ENCODE measurements at regions not wholly inside any gene's neighbourhood (a gene's known extent, or its start where the extent isn't known, plus 50 kb on each side); places are given as distances from the start of the nearest gene placed in this dataset.
A peak's percentile ranks its signal among the peaks of the same experiment; 100 is the strongest.

DNA sequence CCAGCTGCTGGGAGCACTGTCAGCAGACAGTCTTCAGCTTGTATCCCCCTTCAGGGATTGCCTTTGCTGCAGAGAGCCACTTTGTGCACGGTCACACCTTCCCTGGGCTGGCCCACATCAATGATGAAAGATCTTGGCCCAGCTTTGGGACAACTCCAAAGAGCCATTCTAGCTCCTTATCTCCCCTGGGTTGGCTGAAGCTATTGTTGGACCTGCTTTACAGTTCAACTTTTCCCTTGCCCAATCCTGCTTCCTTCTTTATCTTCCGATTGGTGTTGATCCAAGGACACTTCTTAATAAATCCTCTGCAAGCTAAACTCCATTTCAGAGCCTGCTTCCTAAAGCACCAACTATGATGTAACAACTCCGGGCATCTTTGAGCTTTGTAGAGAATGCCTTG lies 466.4 kb downstream of the KLF12 start:
- Histone ChIP-seq H3K9me3 (ENCODE audit: control insufficient read depth in 2 of 3, low read length in 3 of 3) (no peaks in the 10 kb centered on the region), H3K27me3 (ENCODE audit: control insufficient read depth in 2 of 2, insufficient read depth in 2 of 2, low read length in 2 of 2) (no peaks in the 10 kb centered on the region), H3K4me1 (ENCODE audit: control insufficient read depth in 2 of 2, insufficient read depth in 2 of 2, low read length in 2 of 2) (no peaks in the 10 kb centered on the region), H3K4me3 (ENCODE audit: low read length) (no peak overlapping the region), H3K27ac (ENCODE audit: low read depth, low read length) (no peak overlapping the region), H3K36me3 (ENCODE audit: control insufficient read depth in 2 of 3, insufficient read depth in 3 of 3, low read length in 3 of 3) (no peaks in the 10 kb centered on the region)
- Mint-ChIP-seq H3K36me3 (peaks cover 0 to 3% (median 0%) of the 10 kb centered on the region in 5 donors), H3K27me3 (peaks cover 0 to 15% (median 0%) of the 10 kb centered on the region in 5 donors), H3K9me3 (peaks cover 0 to 7% (median 0%) of the 10 kb centered on the region in 11 donors), H3K27ac (peak overlapping the region in 1 of 9 donors; percentile 10), H3K4me3 (no peak overlapping the region), H3K4me1 (peaks cover 0 to under 1% (median 0%) of the 10 kb centered on the region in 7 donors)
- ATAC-seq, result no peak
- ChIA-PET POLR2A (no interaction called here), CTCF (interaction anchor here (0.6 to 0.7 kb wide), 2 partner anchors 9 to 148 kb away, joined by 3 to 6 read pairs; no protein-coding TSS in a partner anchor)
- intact Hi-C loops (cut with micrococcal nuclease), result no loop called here
- no peak for DNase-seq

- CTCF ChIA-PET, result no interaction called here
- POLR2A ChIA-PET, result interaction anchor here (0.8 kb wide), 1 partner anchor 8 kb away, joined by 3 read pairs; no protein-coding TSS in a partner anchor
- intact Hi-C loops (cut with micrococcal nuclease), result loop anchor here in 1 of 2 donors (2.0 kb wide), 1 partner anchor 14 kb away; no protein-coding TSS in a partner anchor
These were observed 468.9 kb downstream of the KLF12 start for GRCh38 chr13:73665261-73665660.

DNA sequence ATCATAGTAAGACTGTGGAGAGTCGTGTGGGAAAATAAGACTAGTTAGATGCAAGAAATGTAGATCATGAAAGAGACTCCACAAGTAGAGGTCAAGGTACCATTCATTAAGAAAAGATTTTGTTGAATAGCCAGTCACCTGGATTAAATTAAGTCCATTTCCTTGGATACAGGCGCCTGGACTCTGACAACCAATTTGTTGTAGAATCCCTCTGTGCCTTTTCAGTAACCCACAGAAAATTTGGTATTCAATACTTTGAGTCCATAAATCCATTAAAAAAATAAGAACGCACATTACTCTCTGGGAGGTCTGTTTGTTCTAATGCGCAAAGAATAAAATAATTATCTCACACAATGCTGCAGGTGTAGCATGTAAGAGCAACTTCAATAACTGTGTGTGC lies 469.4 kb downstream of the KLF12 start:
- peaks cover 0 to 13% (median 0%) of the 10 kb centered on the region in 11 donors for H3K9me3 Mint-ChIP-seq
- Histone ChIP-seq H3K27ac (ENCODE audit: low read depth, low read length) (no peak overlapping the region), H3K4me1 (ENCODE audit: control insufficient read depth in 2 of 2, insufficient read depth in 2 of 2, low read length in 2 of 2) (no peaks in the 10 kb centered on the region), H3K36me3 (ENCODE audit: control insufficient read depth in 2 of 3, insufficient read depth in 3 of 3, low read length in 3 of 3) (no peaks in the 10 kb centered on the region), H3K9me3 (ENCODE audit: control insufficient read depth in 2 of 3, low read length in 3 of 3) (no peaks in the 10 kb centered on the region), H3K4me3 (ENCODE audit: low read length) (no peak overlapping the region), H3K27me3 (ENCODE audit: control insufficient read depth in 2 of 2, insufficient read depth in 2 of 2, low read length in 2 of 2) (no peaks in the 10 kb centered on the region)
- no peak for ATAC-seq
- DNase-seq, result no peak
- POLR2A ChIA-PET, result no interaction called here
- peaks cover 0 to 5% (median 4%) of the 10 kb centered on the region in 7 donors for H3K4me1 Mint-ChIP-seq
- H3K4me3 Mint-ChIP-seq, result no peak overlapping the region
- CTCF ChIA-PET, result no interaction called here
- H3K27ac Mint-ChIP-seq, result no peak overlapping the region
- H3K36me3 Mint-ChIP-seq, result no peaks in the 10 kb centered on the region
- peaks cover 0 to 15% (median 0%) of the 10 kb centered on the region in 5 donors for H3K27me3 Mint-ChIP-seq
- intact Hi-C loops (cut with micrococcal nuclease), result loop anchor here in 1 of 2 donors (2.0 kb wide), 1 partner anchor 14 kb away; no protein-coding TSS in a partner anchor

More at GRCh38 chr13:73665261-73665660, 468.9 kb downstream of the KLF12 start:
- no peaks in the 10 kb centered on the region for H3K27me3 ChIP-seq (ENCODE audit: control insufficient read depth in 2 of 2, insufficient read depth in 2 of 2, low read length in 2 of 2)
- H3K9me3 Mint-ChIP-seq, result peaks cover 0 to 13% (median 0%) of the 10 kb centered on the region in 11 donors
- ATAC-seq, result no peak
- H3K4me3 Mint-ChIP-seq, result no peak overlapping the region
- no peaks in the 10 kb centered on the region for H3K36me3 ChIP-seq (ENCODE audit: control insufficient read depth in 2 of 3, insufficient read depth in 3 of 3, low read length in 3 of 3)
- H3K4me3 ChIP-seq (ENCODE audit: low read length), result no peak overlapping the region
- no peaks in the 10 kb centered on the region for H3K9me3 ChIP-seq (ENCODE audit: control insufficient read depth in 2 of 3, low read length in 3 of 3)
- H3K36me3 Mint-ChIP-seq, result peaks cover 0 to under 1% (median 0%) of the 10 kb centered on the region in 5 donors
- H3K27me3 Mint-ChIP-seq, result peaks cover 0 to 15% (median 0%) of the 10 kb centered on the region in 5 donors
- H3K27ac Mint-ChIP-seq, result no peak overlapping the region
- no peak for DNase-seq
- peaks cover 0 to 5% (median 4%) of the 10 kb centered on the region in 7 donors for H3K4me1 Mint-ChIP-seq
- no peaks in the 10 kb centered on the region for H3K4me1 ChIP-seq (ENCODE audit: control insufficient read depth in 2 of 2, insufficient read depth in 2 of 2, low read length in 2 of 2)
- no peak overlapping the region for H3K27ac ChIP-seq (ENCODE audit: low read depth, low read length)

DNA sequence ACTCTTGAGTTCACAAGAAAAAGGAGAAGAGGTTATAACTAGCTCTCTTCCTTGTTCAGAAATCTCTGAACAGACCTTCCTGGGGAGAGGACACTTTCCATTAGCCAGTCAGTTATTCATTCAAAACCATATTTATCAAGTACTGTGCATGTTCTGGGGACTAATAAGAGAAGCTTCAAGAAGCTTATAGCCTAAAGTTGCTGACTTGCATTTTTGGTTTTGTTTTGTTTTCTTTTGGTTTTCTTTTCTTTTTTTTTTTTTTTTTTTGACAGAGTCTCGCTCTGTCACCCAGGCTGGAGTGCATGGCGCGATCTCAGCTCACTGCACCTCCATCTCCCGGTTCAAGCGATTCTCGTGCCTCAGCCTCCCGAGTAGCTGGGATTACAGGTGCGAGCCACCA lies 471.4 kb downstream of the KLF12 start:
- no peaks in the 10 kb centered on the region for H3K36me3 ChIP-seq (ENCODE audit: control insufficient read depth in 2 of 3, insufficient read depth in 3 of 3, low read length in 3 of 3)
- no peak for ATAC-seq
- Mint-ChIP-seq H3K27ac (no peak overlapping the region), H3K4me1 (peaks cover 0 to 5% (median 4%) of the 10 kb centered on the region in 7 donors), H3K4me3 (no peak overlapping the region), H3K27me3 (peaks cover 0 to 12% (median 0%) of the 10 kb centered on the region in 5 donors), H3K9me3 (peaks cover 0 to 9% (median 0%) of the 10 kb centered on the region in 11 donors), H3K36me3 (no peaks in the 10 kb centered on the region)
- no peaks in the 10 kb centered on the region for H3K9me3 ChIP-seq (ENCODE audit: control insufficient read depth in 2 of 3, low read length in 3 of 3)
- DNase-seq, result no peak
- ChIA-PET POLR2A (no interaction called here), CTCF (no interaction called here)
- intact Hi-C loops (cut with micrococcal nuclease), result no loop called here
- H3K4me1 ChIP-seq (ENCODE audit: control insufficient read depth in 2 of 2, insufficient read depth in 2 of 2, low read length in 2 of 2), result no peaks in the 10 kb centered on the region
- no peaks in the 10 kb centered on the region for H3K27me3 ChIP-seq (ENCODE audit: control insufficient read depth in 2 of 2, insufficient read depth in 2 of 2, low read length in 2 of 2)
- H3K27ac ChIP-seq (ENCODE audit: low read depth, low read length), result no peak overlapping the region
- H3K4me3 ChIP-seq (ENCODE audit: low read length), result no peak overlapping the region

GRCh38 chr13:73661687-73662425 lies 472.3 kb downstream of the KLF12 start:
- Mint-ChIP-seq H3K36me3 (no peaks in the 10 kb centered on the region), H3K4me1 (peaks cover 0 to 5% (median 4%) of the 10 kb centered on the region in 7 donors), H3K27ac (no peak overlapping the region), H3K9me3 (peaks cover 0 to 9% (median 0%) of the 10 kb centered on the region in 11 donors), H3K27me3 (peaks cover 0 to 6% (median 0%) of the 10 kb centered on the region in 5 donors), H3K4me3 (no peak overlapping the region)
- no peak overlapping the region for H3K27ac ChIP-seq (ENCODE audit: low read depth, low read length)
- H3K4me3 ChIP-seq (ENCODE audit: low read length), result no peak overlapping the region
- no peaks in the 10 kb centered on the region for H3K36me3 ChIP-seq (ENCODE audit: control insufficient read depth in 2 of 3, insufficient read depth in 3 of 3, low read length in 3 of 3)
- intact Hi-C loops (cut with micrococcal nuclease), result no loop called here
- DNase-seq (no peak), ATAC-seq (no peak)
- H3K4me1 ChIP-seq (ENCODE audit: control insufficient read depth in 2 of 2, insufficient read depth in 2 of 2, low read length in 2 of 2), result no peaks in the 10 kb centered on the region
- H3K9me3 ChIP-seq (ENCODE audit: control insufficient read depth in 2 of 3, low read length in 3 of 3), result no peaks in the 10 kb centered on the region
- POLR2A ChIA-PET, result no interaction called here
- H3K27me3 ChIP-seq (ENCODE audit: control insufficient read depth in 2 of 2, insufficient read depth in 2 of 2, low read length in 2 of 2), result no peaks in the 10 kb centered on the region
- CTCF ChIA-PET, result no interaction called here

DNA sequence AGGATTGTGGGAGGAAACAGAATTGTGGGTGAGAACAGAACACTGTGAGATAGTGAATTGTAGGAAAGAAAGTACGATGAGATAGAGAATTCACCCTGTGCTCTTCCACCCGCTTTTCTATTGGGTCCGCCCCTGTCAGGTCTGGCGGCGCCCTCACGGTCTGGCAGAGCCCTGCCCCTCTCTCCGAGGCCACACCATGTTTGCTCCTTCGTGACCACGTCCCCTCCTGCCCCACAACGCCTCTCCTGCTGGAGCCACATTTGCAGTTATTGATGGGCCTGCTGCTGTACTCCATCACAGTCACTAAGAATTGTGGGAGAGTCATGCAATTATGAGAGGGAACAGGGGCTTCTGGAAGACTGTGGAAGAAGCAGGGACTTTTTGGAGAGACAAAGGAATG lies 473.1 kb downstream of the KLF12 start:
- H3K4me3 Mint-ChIP-seq, result no peak overlapping the region
- H3K27me3 Mint-ChIP-seq, result peaks cover 0 to 4% (median 0%) of the 10 kb centered on the region in 5 donors
- DNase-seq (no peak), ATAC-seq (no peak)
- no peak overlapping the region for H3K27ac ChIP-seq (ENCODE audit: low read depth, low read length)
- peaks cover 0 to 7% (median 0%) of the 10 kb centered on the region in 11 donors for H3K9me3 Mint-ChIP-seq
- H3K36me3 ChIP-seq (ENCODE audit: control insufficient read depth in 2 of 3, insufficient read depth in 3 of 3, low read length in 3 of 3), result no peaks in the 10 kb centered on the region
- intact Hi-C loops (cut with micrococcal nuclease), result no loop called here
- POLR2A ChIA-PET, result no interaction called here
- H3K27me3 ChIP-seq (ENCODE audit: control insufficient read depth in 2 of 2, insufficient read depth in 2 of 2, low read length in 2 of 2), result no peaks in the 10 kb centered on the region
- H3K27ac Mint-ChIP-seq, result no peak overlapping the region
- no peaks in the 10 kb centered on the region for H3K4me1 ChIP-seq (ENCODE audit: control insufficient read depth in 2 of 2, insufficient read depth in 2 of 2, low read length in 2 of 2)
- CTCF ChIA-PET, result no interaction called here
- H3K9me3 ChIP-seq (ENCODE audit: control insufficient read depth in 2 of 3, low read length in 3 of 3), result no peaks in the 10 kb centered on the region
- H3K4me3 ChIP-seq (ENCODE audit: low read length), result no peak overlapping the region
- H3K36me3 Mint-ChIP-seq, result no peaks in the 10 kb centered on the region
- peaks cover 0 to 5% (median 4%) of the 10 kb centered on the region in 7 donors for H3K4me1 Mint-ChIP-seq

Measured in naive thymus-derived CD4-positive, alpha-beta T cell (primary cell).